Kidney (tissue), 13 donors: ENCODE measurements at regions not wholly inside any gene's neighbourhood (a gene's known extent, or its start where the extent isn't known, plus 50 kb on each side); places are given as distances from the start of the nearest gene placed in this dataset.

Source experiments
- DNase-seq, 5 donors: peaks; one replicate each; pipeline ENCODE4 v3.0.0-alpha.2; 2013 to 2020
- FAIRE-seq: peaks from 2 replicates; lab custom pipeline; 2012; peaks lifted over from hg19 to GRCh38; lab: Jason Lieb, UNC
- H3K27ac ChIP-seq, 2 donors: one replicate each; pipeline ENCODE4 v1.7.0; 2013; ENCODE audit warnings: low read depth in 2 of 2, low read length in 2 of 2, inconsistent platforms in 1 of 2
- H3K27me3 ChIP-seq: one replicate; pipeline ENCODE4 v1.7.1; 2013; ENCODE audit warnings: low read length, inconsistent platforms; ENCODE audit not compliant: control insufficient read depth, insufficient read depth
- H3K36me3 ChIP-seq, 3 donors: one replicate each; pipeline versions ENCODE4 v1.7.0 to v1.7.1; 2013; ENCODE audit warnings: low read length in 3 of 3, control low read depth in 1 of 3, inconsistent platforms in 1 of 3; ENCODE audit not compliant: insufficient read depth in 3 of 3, control insufficient read depth in 2 of 3
- H3K4me1 ChIP-seq, 3 donors: one replicate each; pipeline versions ENCODE4 v1.7.0 to v1.7.1; 2013; ENCODE audit warnings: low read length in 3 of 3, inconsistent platforms in 1 of 3, low read depth in 1 of 3; ENCODE audit not compliant: control insufficient read depth in 2 of 3, insufficient read depth in 2 of 3
- H3K4me3 ChIP-seq, 3 donors: one replicate each; pipeline versions ENCODE4 v1.7.0 to v1.8.1; 2013; ENCODE audit warnings: low read length in 3 of 3, control low read depth in 1 of 3, inconsistent platforms in 1 of 3
- H3K9ac ChIP-seq, 3 donors: one replicate each; pipeline versions ENCODE4 v1.7.0 to v1.7.1; 2013; ENCODE audit warnings: low read length in 3 of 3, control low read depth in 1 of 3, inconsistent platforms in 1 of 3
- H3K9me3 ChIP-seq, 3 donors: one replicate each; pipeline versions ENCODE4 v1.7.0 to v1.7.1; 2013; ENCODE audit warnings: low read length in 3 of 3, control low read depth in 1 of 3, inconsistent platforms in 1 of 3; ENCODE audit not compliant: control insufficient read depth in 2 of 3, insufficient read depth in 1 of 3
- intact Hi-C: fragments of 100-400 bp; cut with DNase I; formaldehyde crosslinking; loops from one replicate; pipeline ENCODE4 v1.11.1; 2022
- TF ChIP-seq, protein P1 (sequence below): IDR thresholded peaks from 3 replicates; pipeline ENCODE4 v1.5.1; 2012; ENCODE audit warnings: mild to moderate bottlenecking, moderate library complexity, borderline replicate concordance; ENCODE audit not compliant: insufficient read depth; ENCODE audit errors: extremely low read depth
- donor health status: control.
- donor health status: control.
- donor health status: control.
- donor health status: control.
- donor health status: control.
- donor health status: DM: yes; HTN: yes; CAD: no.
- donor health status: Normal renal cell carcinoma (clear cell type).

DNA sequence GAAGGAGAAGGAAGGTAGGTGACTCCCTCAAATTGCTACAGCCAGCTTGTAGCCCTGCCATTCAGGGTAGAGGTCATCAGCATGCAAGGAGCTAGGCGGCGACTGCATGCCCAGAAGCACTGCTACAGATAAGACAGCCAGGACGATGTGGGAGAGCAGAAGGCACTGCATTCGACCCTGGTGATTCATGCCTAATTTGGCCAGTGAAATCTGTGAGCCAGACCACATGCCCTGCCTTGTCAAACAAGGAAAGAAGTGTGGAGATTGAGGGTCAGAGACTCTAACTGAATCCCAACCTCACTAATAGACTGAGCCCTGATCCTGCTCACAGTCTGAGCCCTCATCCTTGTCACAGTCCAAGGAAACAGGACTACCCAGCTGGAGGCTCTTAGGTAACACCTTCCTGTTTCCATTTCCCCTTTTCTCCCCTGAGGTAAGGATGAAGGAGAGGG lies 86.6 kb downstream of the LINGO1 start:
- Histone ChIP-seq H3K4me3 (no peak overlapping the region), H3K27ac (no peak overlapping the region), H3K27me3 (no peaks in the 10 kb centered on the region), H3K9me3 (no peaks in the 10 kb centered on the region), H3K36me3 (no peaks in the 10 kb centered on the region), H3K9ac (no peak overlapping the region), H3K4me1 (peaks cover 0 to 5% (median 3%) of the 10 kb centered on the region in 3 donors)
- FAIRE-seq (no peak), DNase-seq (peak in 2 of 5 donors; percentile 15 to 20)
- intact Hi-C loops: loop anchor here (10.0 kb wide), 1 partner anchor 431 kb away; no protein-coding TSS in a partner anchor
- TF ChIP-seq, protein P1, sequence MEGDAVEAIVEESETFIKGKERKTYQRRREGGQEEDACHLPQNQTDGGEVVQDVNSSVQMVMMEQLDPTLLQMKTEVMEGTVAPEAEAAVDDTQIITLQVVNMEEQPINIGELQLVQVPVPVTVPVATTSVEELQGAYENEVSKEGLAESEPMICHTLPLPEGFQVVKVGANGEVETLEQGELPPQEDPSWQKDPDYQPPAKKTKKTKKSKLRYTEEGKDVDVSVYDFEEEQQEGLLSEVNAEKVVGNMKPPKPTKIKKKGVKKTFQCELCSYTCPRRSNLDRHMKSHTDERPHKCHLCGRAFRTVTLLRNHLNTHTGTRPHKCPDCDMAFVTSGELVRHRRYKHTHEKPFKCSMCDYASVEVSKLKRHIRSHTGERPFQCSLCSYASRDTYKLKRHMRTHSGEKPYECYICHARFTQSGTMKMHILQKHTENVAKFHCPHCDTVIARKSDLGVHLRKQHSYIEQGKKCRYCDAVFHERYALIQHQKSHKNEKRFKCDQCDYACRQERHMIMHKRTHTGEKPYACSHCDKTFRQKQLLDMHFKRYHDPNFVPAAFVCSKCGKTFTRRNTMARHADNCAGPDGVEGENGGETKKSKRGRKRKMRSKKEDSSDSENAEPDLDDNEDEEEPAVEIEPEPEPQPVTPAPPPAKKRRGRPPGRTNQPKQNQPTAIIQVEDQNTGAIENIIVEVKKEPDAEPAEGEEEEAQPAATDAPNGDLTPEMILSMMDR: no peak

DNA sequence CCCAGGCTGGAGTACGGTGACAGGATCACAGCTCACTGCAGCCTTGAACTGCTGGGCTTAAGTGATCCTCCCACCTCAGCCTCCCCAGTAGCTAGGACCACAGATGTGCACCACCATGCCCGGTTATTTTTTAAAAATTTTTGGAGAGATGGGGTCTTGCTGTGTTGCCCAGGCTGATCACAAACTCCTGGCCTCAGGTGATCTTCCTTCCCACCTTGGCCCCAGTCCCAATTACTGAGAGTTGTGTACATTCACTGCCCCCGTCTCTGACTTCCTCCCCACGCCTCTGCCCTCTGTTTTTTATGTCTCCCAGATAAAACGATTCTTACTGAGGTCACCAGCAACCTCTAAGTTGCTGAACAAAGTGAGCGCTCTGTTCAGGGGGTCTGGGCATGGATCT lies 87.7 kb downstream of the LINGO1 start:
- Histone ChIP-seq H3K9ac (no peak overlapping the region), H3K4me1 (peaks cover 0 to 5% (median 3%) of the 10 kb centered on the region in 3 donors), H3K27ac (no peak overlapping the region), H3K9me3 (no peaks in the 10 kb centered on the region), H3K27me3 (no peaks in the 10 kb centered on the region), H3K4me3 (no peak overlapping the region), H3K36me3 (no peaks in the 10 kb centered on the region)
- intact Hi-C loops: loop anchor here (10.0 kb wide), 1 partner anchor 430 kb away; no protein-coding TSS in a partner anchor
- DNase-seq: peak in 1 of 5 donors; percentile 29
- TF ChIP-seq, protein P1: no peak
- no peak for FAIRE-seq

GRCh38 chr15:77544162-77544561 lies 88.5 kb downstream of the LINGO1 start:
- Histone ChIP-seq H3K9ac (no peak overlapping the region), H3K9me3 (no peaks in the 10 kb centered on the region), H3K27me3 (no peaks in the 10 kb centered on the region), H3K4me1 (peaks cover 0 to 5% (median 3%) of the 10 kb centered on the region in 3 donors), H3K27ac (no peak overlapping the region), H3K4me3 (no peak overlapping the region), H3K36me3 (no peaks in the 10 kb centered on the region)
- peak in 2 of 5 donors; percentile 45 to 56 for DNase-seq
- TF ChIP-seq, protein P1: no peak
- intact Hi-C loops: loop anchor here (5.0 to 10.0 kb wide), 2 partner anchors 429 to 522 kb away; no protein-coding TSS in a partner anchor
- no peak for FAIRE-seq
